Neural crest cell (in vitro differentiated cells): ENCODE measurements at regions not wholly inside any gene's neighbourhood (a gene's known extent, or its start where the extent isn't known, plus 50 kb on each side); places are given as distances from the start of the nearest gene placed in this dataset.

Experiments used
- DNase-seq: peaks from one replicate; pipeline ENCODE4 v3.0.0; 2021; ENCODE audit warnings: low read depth, mixed read lengths, low spot score
- H3K27ac Mint-ChIP-seq: one replicate; pipeline ENCODE4 v1.8.0; 2021; ENCODE audit warnings: mild to moderate bottlenecking, mixed read lengths; ENCODE audit not compliant: unreplicated experiment
- H3K27me3 Mint-ChIP-seq: 2 replicates; pipeline ENCODE4 v1.8.0; 2021; ENCODE audit warnings: low read depth, mild to moderate bottlenecking, mixed read lengths
- H3K36me3 Mint-ChIP-seq: 2 replicates; pipeline ENCODE4 v1.8.0; 2021; ENCODE audit warnings: low read depth, mild to moderate bottlenecking, mixed read lengths
- H3K4me1 Mint-ChIP-seq: 2 replicates; pipeline ENCODE4 v1.8.0; 2021; ENCODE audit warnings: mixed read lengths
- H3K4me3 Mint-ChIP-seq: one replicate; pipeline ENCODE4 v1.8.0; 2021; ENCODE audit warnings: mild to moderate bottlenecking, mixed read lengths
- H3K9me3 Mint-ChIP-seq: 2 replicates; pipeline ENCODE4 v1.8.0; 2021; ENCODE audit warnings: mixed read lengths
- CTCF ChIP-seq: fragments of 200-600 bp; sonication (generic); conservative IDR thresholded peaks from 2 replicates; pipeline ENCODE4 v1.5.0; 2021; ENCODE audit warnings: antibody characterized with exemption, mild to moderate bottlenecking

- Mint-ChIP-seq H3K36me3 (no peaks in the 10 kb centered on the region), H3K27me3 (no peaks in the 10 kb centered on the region), H3K9me3 (no peaks in the 10 kb centered on the region), H3K27ac (no peak overlapping the region), H3K4me1 (no peaks in the 10 kb centered on the region), H3K4me3 (no peak overlapping the region)
- no peak for TF ChIP-seq CTCF
- DNase-seq = no peak
Observed at GRCh38 chr10:110431659-110432058, 66.0 kb upstream of the DUSP5 start.

- H3K27me3 Mint-ChIP-seq = no peaks in the 10 kb centered on the region
Observed at GRCh38 chr10:110432084-110432483, 65.6 kb upstream of the DUSP5 start.

GRCh38 chr10:110432814-110433565, 64.7 kb upstream of the DUSP5 start:
- Mint-ChIP-seq H3K27me3 (no peaks in the 10 kb centered on the region), H3K36me3 (no peaks in the 10 kb centered on the region), H3K4me1 (peaks cover 5% of the 10 kb centered on the region), H3K27ac (no peak overlapping the region), H3K4me3 (no peak overlapping the region), H3K9me3 (no peaks in the 10 kb centered on the region)
- DNase-seq = no peak
- no peak for TF ChIP-seq CTCF

More at GRCh38 chr10:110432084-110432483, 65.6 kb upstream of the DUSP5 start:
- Mint-ChIP-seq H3K36me3 (no peaks in the 10 kb centered on the region), H3K27ac (no peak overlapping the region), H3K9me3 (no peaks in the 10 kb centered on the region), H3K4me1 (no peaks in the 10 kb centered on the region), H3K4me3 (no peak overlapping the region)
- no peak for DNase-seq
- TF ChIP-seq CTCF = no peak

GRCh38 chr10:110433740-110434139, 64.0 kb upstream of the DUSP5 start:
- H3K27ac Mint-ChIP-seq = no peak overlapping the region
- no peak for TF ChIP-seq CTCF
- H3K27me3 Mint-ChIP-seq = no peaks in the 10 kb centered on the region
- peaks cover 8% of the 10 kb centered on the region for H3K4me1 Mint-ChIP-seq
- H3K36me3 Mint-ChIP-seq = no peaks in the 10 kb centered on the region
- no peak overlapping the region for H3K4me3 Mint-ChIP-seq
- DNase-seq = no peak
- no peaks in the 10 kb centered on the region for H3K9me3 Mint-ChIP-seq

- H3K27me3 Mint-ChIP-seq = no peaks in the 10 kb centered on the region
- DNase-seq = no peak
- H3K36me3 Mint-ChIP-seq = no peaks in the 10 kb centered on the region
- no peak overlapping the region for H3K4me3 Mint-ChIP-seq
- no peak for TF ChIP-seq CTCF
- H3K27ac Mint-ChIP-seq = no peak overlapping the region
- peaks cover 8% of the 10 kb centered on the region for H3K4me1 Mint-ChIP-seq
- no peaks in the 10 kb centered on the region for H3K9me3 Mint-ChIP-seq
Observed at GRCh38 chr10:110434489-110435096, 63.1 kb upstream of the DUSP5 start.
